BLaER1 (cell line): ENCODE measurements at regions not wholly inside any gene's neighbourhood (a gene's known extent, or its start where the extent isn't known, plus 50 kb on each side); places are given as distances from the start of the nearest gene placed in this dataset.

Source experiments
- H3K27ac ChIP-seq: shearing (Covaris generic); formaldehyde crosslinking; 2 replicates; pipeline ENCODE4 v1.8.1; 2022
- H3K27me3 ChIP-seq: shearing (Covaris generic); formaldehyde crosslinking; 2 replicates; pipeline ENCODE4 v1.8.1; 2022
- H3K36me3 ChIP-seq: shearing (Covaris generic); formaldehyde crosslinking; 2 replicates; pipeline ENCODE4 v1.8.1; 2022
- H3K4me1 ChIP-seq: shearing (Covaris generic); formaldehyde crosslinking; 2 replicates; pipeline ENCODE4 v1.8.1; 2022
- H3K4me2 ChIP-seq: shearing (Covaris generic); formaldehyde crosslinking; 2 replicates; pipeline ENCODE4 v1.8.1; 2022
- H3K4me3 ChIP-seq: shearing (Covaris generic); formaldehyde crosslinking; 2 replicates; pipeline ENCODE4 v1.8.1; 2022
- H3K9ac ChIP-seq: shearing (Covaris generic); formaldehyde crosslinking; 2 replicates; pipeline ENCODE4 v1.8.1; 2022
- H3K9me3 ChIP-seq: shearing (Covaris generic); formaldehyde crosslinking; 2 replicates; pipeline ENCODE4 v1.8.1; 2022
- H4K20me1 ChIP-seq: shearing (Covaris generic); formaldehyde crosslinking; 2 replicates; pipeline ENCODE4 v1.8.1; 2022
- Cebpa-rat ChIP-seq: shearing (Covaris generic); IDR thresholded peaks from 2 replicates; pipeline ENCODE4 v1.8.1; 2022

GRCh38 chr13:19289180-19289579 lies 107.6 kb upstream of the TUBA3C start:
- Histone ChIP-seq H3K27ac (no peak overlapping the region), H3K36me3 (no peaks in the 10 kb centered on the region), H3K4me3 (no peak overlapping the region), H3K4me2 (no peak overlapping the region), H3K9me3 (no peaks in the 10 kb centered on the region), H3K27me3 (no peaks in the 10 kb centered on the region; the same call in 1 of the 2 replicates), H3K9ac (no peak overlapping the region), H3K4me1 (no peaks in the 10 kb centered on the region), H4K20me1 (no peaks in the 10 kb centered on the region)
- TF ChIP-seq Cebpa-rat, result no peak

GRCh38 chr13:19283836-19284235 lies 102.2 kb upstream of the TUBA3C start:
- no peak overlapping the region for H3K9ac ChIP-seq
- H3K36me3 ChIP-seq, result no peaks in the 10 kb centered on the region
- H3K27ac ChIP-seq, result no peak overlapping the region
- no peaks in the 10 kb centered on the region for H3K4me1 ChIP-seq
- no peak overlapping the region for H3K4me3 ChIP-seq
- no peaks in the 10 kb centered on the region for H3K27me3 ChIP-seq
- H4K20me1 ChIP-seq, result no peaks in the 10 kb centered on the region
- no peak for TF ChIP-seq Cebpa-rat
- H3K4me2 ChIP-seq, result no peak overlapping the region
- H3K9me3 ChIP-seq, result no peaks in the 10 kb centered on the region

- H4K20me1 ChIP-seq, result no peaks in the 10 kb centered on the region
- H3K9ac ChIP-seq, result no peak overlapping the region
- H3K27ac ChIP-seq, result no peak overlapping the region
- no peak overlapping the region for H3K4me3 ChIP-seq
- no peaks in the 10 kb centered on the region for H3K36me3 ChIP-seq
- H3K9me3 ChIP-seq, result no peaks in the 10 kb centered on the region
- no peak for TF ChIP-seq Cebpa-rat
- H3K4me1 ChIP-seq, result no peaks in the 10 kb centered on the region
- no peaks in the 10 kb centered on the region for H3K27me3 ChIP-seq
- H3K4me2 ChIP-seq, result no peak overlapping the region
Measured at GRCh38 chr13:19268331-19268730, 86.7 kb upstream of the TUBA3C start.

GRCh38 chr13:19267746-19268145 lies 86.1 kb upstream of the TUBA3C start:
- H3K4me3 ChIP-seq, result no peak overlapping the region

GRCh38 chr13:19266979-19267378 lies 85.4 kb upstream of the TUBA3C start:
- no peak overlapping the region for H3K27ac ChIP-seq
- H3K36me3 ChIP-seq, result no peaks in the 10 kb centered on the region
- H3K9ac ChIP-seq, result no peak overlapping the region
- H4K20me1 ChIP-seq, result no peaks in the 10 kb centered on the region
- H3K4me3 ChIP-seq, result no peak overlapping the region
- no peaks in the 10 kb centered on the region for H3K27me3 ChIP-seq
- H3K9me3 ChIP-seq, result no peaks in the 10 kb centered on the region
- no peak for TF ChIP-seq Cebpa-rat
- no peaks in the 10 kb centered on the region for H3K4me1 ChIP-seq
- H3K4me2 ChIP-seq, result no peak overlapping the region

More at GRCh38 chr13:19267746-19268145, 86.1 kb upstream of the TUBA3C start:
- H3K27ac ChIP-seq, result no peak overlapping the region
- TF ChIP-seq Cebpa-rat, result no peak
- no peak overlapping the region for H3K4me2 ChIP-seq
- no peaks in the 10 kb centered on the region for H4K20me1 ChIP-seq
- H3K36me3 ChIP-seq, result no peaks in the 10 kb centered on the region
- H3K27me3 ChIP-seq, result no peaks in the 10 kb centered on the region
- no peak overlapping the region for H3K9ac ChIP-seq
- H3K9me3 ChIP-seq, result no peaks in the 10 kb centered on the region
- H3K4me1 ChIP-seq, result no peaks in the 10 kb centered on the region

GRCh38 chr13:19264711-19265110 lies 83.1 kb upstream of the TUBA3C start:
- Histone ChIP-seq H3K36me3 (no peaks in the 10 kb centered on the region), H3K9me3 (no peaks in the 10 kb centered on the region), H3K4me3 (no peak overlapping the region), H3K27me3 (no peaks in the 10 kb centered on the region), H3K4me1 (no peaks in the 10 kb centered on the region), H3K27ac (no peak overlapping the region), H3K4me2 (no peak overlapping the region), H3K9ac (no peak overlapping the region), H4K20me1 (no peaks in the 10 kb centered on the region)
- no peak for TF ChIP-seq Cebpa-rat

- Histone ChIP-seq H3K4me1 (no peaks in the 10 kb centered on the region), H3K9ac (no peak overlapping the region), H3K27ac (no peak overlapping the region), H3K9me3 (peaks cover 9% of the 10 kb centered on the region), H3K4me3 (no peak overlapping the region), H3K36me3 (no peaks in the 10 kb centered on the region), H3K4me2 (no peak overlapping the region), H4K20me1 (no peaks in the 10 kb centered on the region), H3K27me3 (no peaks in the 10 kb centered on the region)
- TF ChIP-seq Cebpa-rat, result no peak
Measured at GRCh38 chr13:19252381-19252780, 70.8 kb upstream of the TUBA3C start.

- H3K4me1 ChIP-seq, result no peaks in the 10 kb centered on the region
- no peaks in the 10 kb centered on the region for H4K20me1 ChIP-seq
- no peak overlapping the region for H3K4me3 ChIP-seq
- no peak overlapping the region for H3K9ac ChIP-seq
- no peak overlapping the region for H3K27ac ChIP-seq
- no peak overlapping the region for H3K4me2 ChIP-seq
- TF ChIP-seq Cebpa-rat, result no peak
- H3K27me3 ChIP-seq, result no peaks in the 10 kb centered on the region
- H3K36me3 ChIP-seq, result no peaks in the 10 kb centered on the region
- no peaks in the 10 kb centered on the region for H3K9me3 ChIP-seq
Measured at GRCh38 chr13:19239114-19239860, 57.7 kb upstream of the TUBA3C start.
